ENCODE measurements at regions not wholly inside any gene's neighbourhood (a gene's known extent, or its start where the extent isn't known, plus 50 kb on each side); places are given as distances from the start of the nearest gene placed in this dataset.

DNA sequence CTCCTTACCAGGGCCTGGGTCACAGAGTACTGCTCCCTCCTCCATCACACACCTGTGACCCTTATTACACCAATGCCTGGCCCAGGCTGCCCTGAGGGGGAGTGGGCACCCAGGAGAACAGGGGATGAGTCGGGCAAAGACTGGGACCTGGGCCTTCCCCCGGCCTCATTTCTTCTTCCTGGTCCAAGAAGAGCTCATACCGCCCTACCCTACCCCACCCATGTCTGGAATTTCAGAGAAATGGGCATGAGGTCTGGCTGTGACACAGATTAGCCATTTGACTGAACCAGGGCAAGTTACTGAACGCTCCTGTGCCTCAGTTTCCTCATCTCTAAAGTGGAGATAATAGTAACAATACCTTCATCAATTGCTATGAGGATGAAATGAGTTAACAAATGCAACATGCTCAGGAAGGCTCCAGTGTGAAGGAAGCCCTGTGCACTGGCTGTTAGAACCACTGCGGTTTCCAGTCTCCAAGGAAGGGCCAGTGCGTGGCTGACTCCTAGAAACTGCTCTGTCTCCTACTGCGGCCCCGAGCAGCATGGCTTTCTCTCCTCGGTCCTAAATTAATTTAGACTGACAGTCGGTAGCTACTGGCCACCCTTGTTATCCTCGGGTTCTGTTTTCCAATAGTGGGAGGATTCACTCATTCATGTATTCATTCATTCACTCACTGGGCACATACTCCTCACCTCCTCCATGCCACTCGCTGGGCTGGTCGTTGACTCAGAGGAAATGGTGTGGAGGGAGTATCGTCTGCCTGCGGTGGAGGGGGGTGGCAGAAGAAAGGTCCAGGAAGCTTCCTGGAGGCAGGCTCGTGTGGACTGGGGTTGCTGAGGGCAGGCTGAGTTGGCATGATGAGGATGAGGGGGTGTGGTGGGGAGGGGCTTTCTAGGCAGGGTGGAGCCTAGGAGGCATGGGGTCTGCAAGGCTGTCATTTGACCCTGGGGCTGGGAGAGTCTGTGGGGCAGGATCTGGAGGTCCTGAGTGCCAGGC is 175.6 kb downstream of the GLI2 start:
- Histone ChIP-seq H3K79me2 (ENCODE audit: insufficient read depth, low read length) (no peaks in the 10 kb centered on the region), H2AFZ (ENCODE audit: low read depth, low read length, poor library complexity, severe bottlenecking) (no peak overlapping the region), H3K4me3 (replicated peaks in 1 of 2; ENCODE audit: low read depth in 1 of 2, low read length in 2 of 2) (peak overlapping the region in 1 of 2 experiments; percentile 39; a peak in 2 of 4 replicates), H3K36me3 (ENCODE audit: control insufficient read depth in 1 of 2, insufficient read depth in 2 of 2, low read length in 2 of 2) (no peaks in the 10 kb centered on the region), H4K20me1 (ENCODE audit: insufficient read depth) (no peaks in the 10 kb centered on the region), H3K27ac (ENCODE audit: low read depth, low read length) (no peak overlapping the region), H3K4me1 (ENCODE audit: control insufficient read depth in 1 of 2, insufficient read depth in 2 of 2, low read length in 2 of 2) (peaks cover 53 to 60% of the 10 kb centered on the region in 2 experiments), H3K9me3 (ENCODE audit: control insufficient read depth in 1 of 2, insufficient read depth in 1 of 2, low read depth in 1 of 2, low read length in 2 of 2) (no peaks in the 10 kb centered on the region), H3K27me3 (ENCODE audit: insufficient read depth, low read length) (no peaks in the 10 kb centered on the region), H3K9ac (ENCODE audit: low read length) (peak overlapping the region; percentile 21), H3K4me2 (ENCODE audit: low read length) (peak overlapping the region; percentile 79), H3K9me2 (ENCODE audit: insufficient read depth) (no peaks in the 10 kb centered on the region)
- ChIA-PET RAD21 (ENCODE audit: low non-redundant PET in 1 of 2, low total read pairs in 2 of 2, uncharacterized antibody in 2 of 2, unreplicated experiment in 2 of 2) (interaction anchor here in 1 of 2 experiments (0.6 to 1.0 kb wide), 2 partner anchors 24 to 169 kb away, joined by 4 to 8 read pairs; no protein-coding TSS in a partner anchor), POLR2A (interaction anchor here (0.8 kb wide), 1 partner anchor 164 kb away, joined by 4 read pairs; no protein-coding TSS in a partner anchor), CTCF (interaction anchor here (1.0 kb wide), 1 partner anchor 38 kb away, joined by 3 read pairs; no protein-coding TSS in a partner anchor)
- ATAC-seq = peak; percentile 46
- TSS peak; percentile 50 for BruUV-seq (replicated peaks)
- intact Hi-C loops (cut with micrococcal nuclease) = no loop called here
- DNase-seq (ENCODE audit: low read depth, low spot score) = peak; percentile 13
- no peak for TF ChIP-seq EZH2phosphoT487 (IDR thresholded peaks at IDR 0.05; ENCODE audit: borderline replicate concordance)
- no peak for TF ChIP-seq ZNF274 (IDR thresholded peaks at IDR 0.05; ENCODE audit: low read depth, low read length)
- TF ChIP-seq, protein P1, sequence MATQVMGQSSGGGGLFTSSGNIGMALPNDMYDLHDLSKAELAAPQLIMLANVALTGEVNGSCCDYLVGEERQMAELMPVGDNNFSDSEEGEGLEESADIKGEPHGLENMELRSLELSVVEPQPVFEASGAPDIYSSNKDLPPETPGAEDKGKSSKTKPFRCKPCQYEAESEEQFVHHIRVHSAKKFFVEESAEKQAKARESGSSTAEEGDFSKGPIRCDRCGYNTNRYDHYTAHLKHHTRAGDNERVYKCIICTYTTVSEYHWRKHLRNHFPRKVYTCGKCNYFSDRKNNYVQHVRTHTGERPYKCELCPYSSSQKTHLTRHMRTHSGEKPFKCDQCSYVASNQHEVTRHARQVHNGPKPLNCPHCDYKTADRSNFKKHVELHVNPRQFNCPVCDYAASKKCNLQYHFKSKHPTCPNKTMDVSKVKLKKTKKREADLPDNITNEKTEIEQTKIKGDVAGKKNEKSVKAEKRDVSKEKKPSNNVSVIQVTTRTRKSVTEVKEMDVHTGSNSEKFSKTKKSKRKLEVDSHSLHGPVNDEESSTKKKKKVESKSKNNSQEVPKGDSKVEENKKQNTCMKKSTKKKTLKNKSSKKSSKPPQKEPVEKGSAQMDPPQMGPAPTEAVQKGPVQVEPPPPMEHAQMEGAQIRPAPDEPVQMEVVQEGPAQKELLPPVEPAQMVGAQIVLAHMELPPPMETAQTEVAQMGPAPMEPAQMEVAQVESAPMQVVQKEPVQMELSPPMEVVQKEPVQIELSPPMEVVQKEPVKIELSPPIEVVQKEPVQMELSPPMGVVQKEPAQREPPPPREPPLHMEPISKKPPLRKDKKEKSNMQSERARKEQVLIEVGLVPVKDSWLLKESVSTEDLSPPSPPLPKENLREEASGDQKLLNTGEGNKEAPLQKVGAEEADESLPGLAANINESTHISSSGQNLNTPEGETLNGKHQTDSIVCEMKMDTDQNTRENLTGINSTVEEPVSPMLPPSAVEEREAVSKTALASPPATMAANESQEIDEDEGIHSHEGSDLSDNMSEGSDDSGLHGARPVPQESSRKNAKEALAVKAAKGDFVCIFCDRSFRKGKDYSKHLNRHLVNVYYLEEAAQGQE (IDR thresholded peaks at IDR 0.05; ENCODE audit: low read depth) = no peak
- TF ChIP-seq, protein P2, sequence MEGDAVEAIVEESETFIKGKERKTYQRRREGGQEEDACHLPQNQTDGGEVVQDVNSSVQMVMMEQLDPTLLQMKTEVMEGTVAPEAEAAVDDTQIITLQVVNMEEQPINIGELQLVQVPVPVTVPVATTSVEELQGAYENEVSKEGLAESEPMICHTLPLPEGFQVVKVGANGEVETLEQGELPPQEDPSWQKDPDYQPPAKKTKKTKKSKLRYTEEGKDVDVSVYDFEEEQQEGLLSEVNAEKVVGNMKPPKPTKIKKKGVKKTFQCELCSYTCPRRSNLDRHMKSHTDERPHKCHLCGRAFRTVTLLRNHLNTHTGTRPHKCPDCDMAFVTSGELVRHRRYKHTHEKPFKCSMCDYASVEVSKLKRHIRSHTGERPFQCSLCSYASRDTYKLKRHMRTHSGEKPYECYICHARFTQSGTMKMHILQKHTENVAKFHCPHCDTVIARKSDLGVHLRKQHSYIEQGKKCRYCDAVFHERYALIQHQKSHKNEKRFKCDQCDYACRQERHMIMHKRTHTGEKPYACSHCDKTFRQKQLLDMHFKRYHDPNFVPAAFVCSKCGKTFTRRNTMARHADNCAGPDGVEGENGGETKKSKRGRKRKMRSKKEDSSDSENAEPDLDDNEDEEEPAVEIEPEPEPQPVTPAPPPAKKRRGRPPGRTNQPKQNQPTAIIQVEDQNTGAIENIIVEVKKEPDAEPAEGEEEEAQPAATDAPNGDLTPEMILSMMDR (IDR thresholded peaks at IDR 0.05 in 2 of 3, conservative IDR thresholded peaks at IDR 0.05 in 1 of 3; ENCODE audit: borderline replicate concordance in 1 of 3, insufficient read depth in 1 of 3, low read depth in 2 of 3, low read length in 2 of 3) = no peak
- no peak for TF ChIP-seq EGR1 (IDR thresholded peaks at IDR 0.05; ENCODE audit: low read depth)
